Karpas-422 (cell line): ENCODE measurements at regions not wholly inside any gene's neighbourhood (a gene's known extent, or its start where the extent isn't known, plus 50 kb on each side); places are given as distances from the start of the nearest gene placed in this dataset.

Experiments
- DNase-seq: peaks from one replicate; pipeline ENCODE4 v3.0.0-alpha.2; 2015
- H2AFZ ChIP-seq: fragments of 200-600 bp; sonication (generic); 2 replicates; pipeline ENCODE4 v1.6.1; 2014; ENCODE audit warnings: antibody characterized with exemption, low read length, mixed read lengths
- H3K27ac ChIP-seq: fragments of 200-600 bp; sonication (generic); 2 replicates; pipeline ENCODE4 v1.5.1; 2014; ENCODE audit warnings: mild to moderate bottlenecking, low read length, moderate library complexity
- H3K27me3 ChIP-seq: fragments of 200-600 bp; sonication (generic); 2 replicates; pipeline ENCODE4 v1.6.1; 2014; ENCODE audit warnings: low read length, mixed read lengths
- H3K36me3 ChIP-seq: fragments of 200-600 bp; sonication (generic); 2 replicates; pipeline ENCODE4 v1.6.1; 2014; ENCODE audit warnings: low read length, mixed read lengths; ENCODE audit not compliant: insufficient read depth
- H3K4me1 ChIP-seq: fragments of 200-600 bp; sonication (generic); 2 replicates; pipeline ENCODE4 v1.6.1; 2014; ENCODE audit warnings: mild to moderate bottlenecking, low read length, mixed read lengths
- H3K4me2 ChIP-seq: fragments of 200-600 bp; sonication (generic); 2 replicates; pipeline ENCODE4 v1.6.1; 2014; ENCODE audit warnings: low read length, low read depth, mild to moderate bottlenecking; ENCODE audit not compliant: poor library complexity, severe bottlenecking
- H3K4me3 ChIP-seq: fragments of 200-600 bp; sonication (generic); 2 replicates; pipeline ENCODE4 v1.5.1; 2014; ENCODE audit warnings: mild to moderate bottlenecking, antibody characterized with exemption, low read length, mixed read lengths
- H3K79me2 ChIP-seq: fragments of 200-600 bp; sonication (generic); 2 replicates; pipeline ENCODE4 v1.6.1; 2014; ENCODE audit warnings: mild to moderate bottlenecking, low read length, mixed read lengths
- H3K9ac ChIP-seq: fragments of 200-600 bp; sonication (generic); 2 replicates; pipeline ENCODE4 v1.6.0; 2014; ENCODE audit warnings: low read length
- H3K9me2 ChIP-seq: fragments of 200-600 bp; sonication (generic), shearing (Covaris generic); replicated peaks from 2 replicates; pipeline ENCODE4 v1.6.0; 2014; ENCODE audit warnings: mild to moderate bottlenecking, low read length, moderate library complexity; ENCODE audit not compliant: insufficient read depth
- H3K9me3 ChIP-seq: fragments of 300-700, 200-600 bp; sonication (generic); 2 replicates; pipeline ENCODE4 v1.6.1; 2014; ENCODE audit warnings: low read length, mixed read lengths
- H4K20me1 ChIP-seq: fragments of 200-600 bp; sonication (generic); 2 replicates; pipeline ENCODE4 v1.6.1; 2014; ENCODE audit warnings: mild to moderate bottlenecking, antibody characterized with exemption, low read length, low read depth; ENCODE audit not compliant: insufficient read depth

DNA sequence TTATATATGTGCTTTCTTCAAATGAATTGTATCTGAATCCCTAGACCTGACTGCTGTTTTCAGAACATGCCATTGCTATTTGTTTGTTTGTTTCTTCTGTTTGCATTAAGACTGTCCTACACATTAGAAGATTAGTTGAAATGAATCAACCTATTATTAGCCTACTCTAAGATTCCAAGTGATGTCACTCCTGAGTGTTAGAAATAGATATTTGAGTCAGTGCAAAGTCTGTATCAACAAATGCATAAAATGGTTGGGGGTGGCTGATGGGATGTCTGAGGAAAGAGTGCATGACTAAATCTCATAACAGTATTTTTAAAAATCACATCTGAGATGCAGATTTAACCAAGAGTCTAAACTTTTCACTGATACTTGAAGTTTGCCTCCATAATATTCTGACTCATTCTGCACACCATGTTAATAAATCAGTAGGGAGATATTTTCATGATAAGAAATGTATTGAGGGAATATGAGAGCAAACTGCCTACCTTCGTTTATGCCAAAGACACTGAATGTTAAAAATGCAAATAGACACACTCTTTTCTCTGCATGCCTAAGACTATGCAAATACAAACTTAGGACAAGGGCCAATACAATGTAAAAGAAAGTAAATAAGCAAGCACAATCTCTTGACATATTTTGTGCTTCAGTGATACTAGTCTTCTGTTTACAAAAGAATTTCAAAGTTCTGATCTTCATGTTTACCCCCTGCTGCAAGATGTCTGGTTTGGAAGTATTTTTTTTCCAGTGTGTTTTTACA, 253.3 kb downstream of the LIG4 start:
- Histone ChIP-seq H3K9me3 (peaks cover 34% of the 10 kb centered on the region), H3K4me3 (no peak overlapping the region), H3K27me3 (no peaks in the 10 kb centered on the region), H3K27ac (no peak overlapping the region), H3K4me1 (no peaks in the 10 kb centered on the region), H3K9me2 (no peaks in the 10 kb centered on the region), H4K20me1 (no peaks in the 10 kb centered on the region), H3K36me3 (no peaks in the 10 kb centered on the region), H2AFZ (no peak overlapping the region), H3K9ac (no peak overlapping the region), H3K4me2 (no peak overlapping the region), H3K79me2 (no peaks in the 10 kb centered on the region)
- no peak for DNase-seq

DNA sequence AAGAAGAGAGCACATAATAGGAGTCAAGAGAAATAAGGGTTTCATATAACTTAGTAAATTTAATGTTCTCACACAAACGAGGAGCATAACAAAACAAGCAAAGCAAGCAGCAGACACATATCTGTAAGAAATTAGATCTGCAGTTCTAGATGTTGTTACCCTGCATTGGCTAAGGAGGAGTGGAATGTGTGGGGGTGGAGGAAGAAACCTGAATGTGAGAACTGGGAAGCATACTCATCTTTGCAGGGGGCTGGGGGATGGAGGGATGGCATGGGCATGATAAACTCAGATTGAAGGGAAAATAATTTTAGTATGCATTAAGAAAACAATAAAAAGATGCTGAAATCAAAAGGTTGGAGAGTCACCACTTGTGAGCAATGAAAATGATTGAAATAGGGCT, 255.0 kb downstream of the LIG4 start:
- Histone ChIP-seq H3K9me3 (peaks cover 33% of the 10 kb centered on the region), H3K79me2 (no peaks in the 10 kb centered on the region), H3K4me3 (no peak overlapping the region), H2AFZ (no peak overlapping the region), H3K27me3 (no peaks in the 10 kb centered on the region), H3K4me1 (no peaks in the 10 kb centered on the region), H3K9ac (no peak overlapping the region), H3K9me2 (no peaks in the 10 kb centered on the region), H3K36me3 (no peaks in the 10 kb centered on the region), H4K20me1 (no peaks in the 10 kb centered on the region), H3K4me2 (no peak overlapping the region), H3K27ac (no peak overlapping the region)
- DNase-seq = no peak

DNA sequence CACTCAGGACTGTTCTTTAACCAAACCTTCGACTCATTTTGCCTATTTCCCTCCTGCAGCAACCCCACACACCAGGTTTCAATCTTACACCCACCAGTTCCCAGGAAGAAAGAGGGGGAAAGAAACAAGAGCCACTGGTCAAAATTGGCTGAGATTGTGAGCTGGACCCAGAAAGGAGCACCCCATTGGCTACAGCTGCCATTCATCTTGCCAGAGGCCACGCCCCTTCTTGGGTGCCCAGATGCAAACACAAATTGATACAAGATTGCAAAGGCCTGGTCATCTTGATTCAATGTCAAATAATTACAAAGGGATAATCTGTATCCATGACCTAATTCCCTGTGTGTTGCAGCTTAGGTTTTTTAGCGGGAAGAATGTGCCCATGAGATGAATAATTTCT, 258.4 kb downstream of the LIG4 start:
- Histone ChIP-seq H3K27me3 (no peaks in the 10 kb centered on the region), H3K9ac (no peak overlapping the region), H3K4me2 (no peak overlapping the region), H3K4me3 (no peak overlapping the region), H3K27ac (no peak overlapping the region), H3K4me1 (no peaks in the 10 kb centered on the region), H3K36me3 (no peaks in the 10 kb centered on the region), H2AFZ (no peak overlapping the region), H3K9me2 (no peaks in the 10 kb centered on the region), H3K9me3 (peaks cover 29% of the 10 kb centered on the region), H3K79me2 (no peaks in the 10 kb centered on the region), H4K20me1 (no peaks in the 10 kb centered on the region)
- DNase-seq = no peak

DNA sequence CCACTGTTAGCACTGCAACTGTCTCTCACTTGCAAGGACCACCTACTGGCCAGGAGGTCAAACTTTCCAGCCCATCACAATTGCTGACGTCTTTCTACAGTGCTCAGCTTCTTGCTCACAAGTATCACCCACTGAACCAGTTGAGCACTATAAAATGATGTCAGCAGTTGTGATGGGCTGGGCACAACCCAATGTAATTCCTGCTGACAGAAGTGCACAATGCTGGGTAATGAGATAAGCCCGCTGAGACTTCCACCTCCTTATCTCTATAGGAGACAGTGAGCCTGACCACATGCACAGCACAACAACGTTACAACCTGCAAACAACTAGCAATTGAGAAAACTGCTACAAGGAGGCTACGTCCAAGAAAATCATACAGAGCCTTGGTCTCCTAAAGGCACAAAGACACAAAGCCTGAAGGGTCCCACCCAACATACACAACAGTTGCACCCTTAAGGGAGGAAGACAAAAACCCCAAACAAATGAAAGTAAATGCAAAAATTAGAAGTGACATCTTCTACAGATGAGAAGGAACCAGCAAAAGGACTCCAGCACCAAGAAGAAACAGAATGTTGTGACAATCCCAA, 273.2 kb downstream of the LIG4 start:
- H3K9me3 ChIP-seq = peaks cover 45% of the 10 kb centered on the region
- H4K20me1 ChIP-seq = no peaks in the 10 kb centered on the region
- H3K36me3 ChIP-seq = no peaks in the 10 kb centered on the region
- no peaks in the 10 kb centered on the region for H3K4me1 ChIP-seq
- no peak overlapping the region for H3K4me2 ChIP-seq
- H3K27ac ChIP-seq = no peak overlapping the region
- no peak for DNase-seq
- no peaks in the 10 kb centered on the region for H3K79me2 ChIP-seq
- H3K4me3 ChIP-seq = no peak overlapping the region
- no peaks in the 10 kb centered on the region for H3K9me2 ChIP-seq
- no peak overlapping the region for H2AFZ ChIP-seq
- no peaks in the 10 kb centered on the region for H3K27me3 ChIP-seq
- H3K9ac ChIP-seq = no peak overlapping the region

GRCh38 chr13:107941345-107942029, 273.8 kb downstream of the LIG4 start:
- Histone ChIP-seq H3K79me2 (no peaks in the 10 kb centered on the region), H3K27ac (no peak overlapping the region), H2AFZ (no peak overlapping the region), H3K4me2 (no peak overlapping the region), H3K9me2 (no peaks in the 10 kb centered on the region), H3K36me3 (no peaks in the 10 kb centered on the region), H3K9ac (no peak overlapping the region), H4K20me1 (no peaks in the 10 kb centered on the region), H3K9me3 (peaks cover 45% of the 10 kb centered on the region), H3K4me1 (no peaks in the 10 kb centered on the region), H3K4me3 (no peak overlapping the region), H3K27me3 (no peaks in the 10 kb centered on the region)
- no peak for DNase-seq

- Histone ChIP-seq H3K9ac (no peak overlapping the region), H3K27ac (no peak overlapping the region), H3K27me3 (no peaks in the 10 kb centered on the region), H3K36me3 (no peaks in the 10 kb centered on the region), H3K79me2 (no peaks in the 10 kb centered on the region), H4K20me1 (no peaks in the 10 kb centered on the region), H3K4me2 (no peak overlapping the region), H3K4me3 (no peak overlapping the region), H3K9me2 (no peaks in the 10 kb centered on the region), H3K9me3 (peaks cover 45% of the 10 kb centered on the region), H3K4me1 (no peaks in the 10 kb centered on the region), H2AFZ (no peak overlapping the region)
- no peak for DNase-seq
Observed at GRCh38 chr13:107937848-107938247, 277.5 kb downstream of the LIG4 start.

DNA sequence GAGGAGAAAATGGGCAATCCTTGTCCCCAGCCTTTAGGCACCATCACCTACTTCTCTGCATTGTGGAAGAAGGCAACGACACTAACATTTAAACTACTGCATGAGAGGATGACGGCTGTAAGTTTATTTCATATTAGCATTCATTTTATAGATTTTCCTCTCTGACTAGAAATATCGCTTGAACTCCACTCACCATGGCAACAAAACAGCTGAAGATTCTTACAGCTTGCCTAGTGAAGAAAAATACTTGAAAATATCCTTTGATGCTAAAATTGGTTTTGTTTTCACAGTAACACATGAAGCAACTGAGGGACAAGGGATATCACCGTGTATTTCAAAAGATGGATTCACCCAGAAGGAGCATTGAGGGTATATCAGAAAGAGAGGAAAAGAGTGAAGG, 284.3 kb downstream of the LIG4 start:
- Histone ChIP-seq H3K4me3 (no peak overlapping the region), H4K20me1 (no peaks in the 10 kb centered on the region), H3K36me3 (no peaks in the 10 kb centered on the region), H3K9me3 (peaks cover 36% of the 10 kb centered on the region), H3K27ac (no peak overlapping the region), H3K9me2 (no peaks in the 10 kb centered on the region), H2AFZ (no peak overlapping the region), H3K79me2 (no peaks in the 10 kb centered on the region), H3K4me2 (no peak overlapping the region), H3K27me3 (no peaks in the 10 kb centered on the region), H3K9ac (no peak overlapping the region), H3K4me1 (no peaks in the 10 kb centered on the region)
- no peak for DNase-seq

GRCh38 chr13:107928762-107929161, 286.6 kb downstream of the LIG4 start:
- no peaks in the 10 kb centered on the region for H3K4me1 ChIP-seq
- H4K20me1 ChIP-seq = no peaks in the 10 kb centered on the region
- no peak for DNase-seq
- H3K4me3 ChIP-seq = no peak overlapping the region
- H3K36me3 ChIP-seq = no peaks in the 10 kb centered on the region
- no peak overlapping the region for H3K4me2 ChIP-seq
- H3K27ac ChIP-seq = no peak overlapping the region
- peaks cover 28% of the 10 kb centered on the region for H3K9me3 ChIP-seq
- H2AFZ ChIP-seq = no peak overlapping the region
- H3K9ac ChIP-seq = no peak overlapping the region
- H3K27me3 ChIP-seq = no peaks in the 10 kb centered on the region
- no peaks in the 10 kb centered on the region for H3K79me2 ChIP-seq
- H3K9me2 ChIP-seq = no peaks in the 10 kb centered on the region
